ENCODE measurements at regions not wholly inside any gene's neighbourhood (a gene's known extent, or its start where the extent isn't known, plus 50 kb on each side); places are given as distances from the start of the nearest gene placed in this dataset.

- H3K27me3 Mint-ChIP-seq = peaks cover 2% of the 10 kb centered on the region
- H3K27ac Mint-ChIP-seq = no peak overlapping the region
- DNase-seq = no peak
- H3K4me3 Mint-ChIP-seq = no peak overlapping the region
- no peaks in the 10 kb centered on the region for H3K9me3 Mint-ChIP-seq
- ATAC-seq = no peak
- no peaks in the 10 kb centered on the region for H3K36me3 Mint-ChIP-seq (ENCODE audit: low read depth)
- H3K4me1 Mint-ChIP-seq = no peaks in the 10 kb centered on the region
Measured at GRCh38 chr3:115332998-115333397, 185.9 kb upstream of the ZBTB20 start.

GRCh38 chr3:115336836-115337235 lies 189.7 kb upstream of the ZBTB20 start:
- ATAC-seq = no peak
- H3K27me3 Mint-ChIP-seq = peaks cover 2% of the 10 kb centered on the region
- H3K4me1 Mint-ChIP-seq = no peaks in the 10 kb centered on the region
- no peak overlapping the region for H3K27ac Mint-ChIP-seq
- H3K4me3 Mint-ChIP-seq = no peak overlapping the region
- H3K36me3 Mint-ChIP-seq (ENCODE audit: low read depth) = no peaks in the 10 kb centered on the region
- H3K9me3 Mint-ChIP-seq = no peaks in the 10 kb centered on the region
- DNase-seq = no peak

- Mint-ChIP-seq H3K4me1 (no peaks in the 10 kb centered on the region), H3K4me3 (no peak overlapping the region), H3K36me3 (ENCODE audit: low read depth) (no peaks in the 10 kb centered on the region), H3K27ac (no peak overlapping the region), H3K27me3 (no peaks in the 10 kb centered on the region), H3K9me3 (no peaks in the 10 kb centered on the region)
- DNase-seq (no peak), ATAC-seq (no peak)
Measured at GRCh38 chr3:115340586-115340985, 193.5 kb upstream of the ZBTB20 start.

GRCh38 chr3:115341208-115341607 lies 194.1 kb upstream of the ZBTB20 start:
- ATAC-seq (peak; percentile 78), DNase-seq (no peak)
- Mint-ChIP-seq H3K4me3 (no peak overlapping the region), H3K9me3 (no peaks in the 10 kb centered on the region), H3K36me3 (ENCODE audit: low read depth) (no peaks in the 10 kb centered on the region), H3K27me3 (no peaks in the 10 kb centered on the region), H3K4me1 (no peaks in the 10 kb centered on the region), H3K27ac (no peak overlapping the region)

GRCh38 chr3:115347737-115348136 lies 200.6 kb upstream of the ZBTB20 start:
- H3K9me3 Mint-ChIP-seq = no peaks in the 10 kb centered on the region
- DNase-seq (no peak), ATAC-seq (no peak)
- H3K4me1 Mint-ChIP-seq = no peaks in the 10 kb centered on the region
- no peaks in the 10 kb centered on the region for H3K27me3 Mint-ChIP-seq
- no peak overlapping the region for H3K27ac Mint-ChIP-seq
- H3K4me3 Mint-ChIP-seq = no peak overlapping the region
- H3K36me3 Mint-ChIP-seq (ENCODE audit: low read depth) = no peaks in the 10 kb centered on the region

- ATAC-seq = no peak
- H3K36me3 Mint-ChIP-seq (ENCODE audit: low read depth) = no peaks in the 10 kb centered on the region
- H3K27ac Mint-ChIP-seq = no peak overlapping the region
- no peak for DNase-seq
- peaks cover 4% of the 10 kb centered on the region for H3K9me3 Mint-ChIP-seq
- H3K27me3 Mint-ChIP-seq = no peaks in the 10 kb centered on the region
- H3K4me1 Mint-ChIP-seq = no peaks in the 10 kb centered on the region
- H3K4me3 Mint-ChIP-seq = no peak overlapping the region
Measured at GRCh38 chr3:115348412-115348811, 201.3 kb upstream of the ZBTB20 start.

GRCh38 chr3:115348951-115349745 lies 202.1 kb upstream of the ZBTB20 start:
- DNase-seq = no peak

GRCh38 chr3:115350606-115351005 lies 203.5 kb upstream of the ZBTB20 start:
- H3K27ac Mint-ChIP-seq = no peak overlapping the region
- no peaks in the 10 kb centered on the region for H3K4me1 Mint-ChIP-seq
- H3K9me3 Mint-ChIP-seq = peaks cover 10% of the 10 kb centered on the region
- H3K4me3 Mint-ChIP-seq = no peak overlapping the region
- DNase-seq (no peak), ATAC-seq (no peak)
- H3K36me3 Mint-ChIP-seq (ENCODE audit: low read depth) = no peaks in the 10 kb centered on the region
- H3K27me3 Mint-ChIP-seq = no peaks in the 10 kb centered on the region

More at GRCh38 chr3:115348951-115349745, 202.1 kb upstream of the ZBTB20 start:
- no peak overlapping the region for H3K27ac Mint-ChIP-seq
- H3K4me3 Mint-ChIP-seq = no peak overlapping the region
- ATAC-seq = no peak
- H3K27me3 Mint-ChIP-seq = no peaks in the 10 kb centered on the region
- H3K4me1 Mint-ChIP-seq = no peaks in the 10 kb centered on the region
- no peaks in the 10 kb centered on the region for H3K36me3 Mint-ChIP-seq (ENCODE audit: low read depth)
- peaks cover 5% of the 10 kb centered on the region for H3K9me3 Mint-ChIP-seq

GRCh38 chr3:115351193-115351592 lies 204.1 kb upstream of the ZBTB20 start:
- no peak for ATAC-seq
- no peak overlapping the region for H3K4me3 Mint-ChIP-seq

GRCh38 chr3:115354010-115354409 lies 206.9 kb upstream of the ZBTB20 start:
- H3K4me1 Mint-ChIP-seq = no peaks in the 10 kb centered on the region
- H3K9me3 Mint-ChIP-seq = peaks cover 10% of the 10 kb centered on the region
- no peak overlapping the region for H3K27ac Mint-ChIP-seq
- no peak overlapping the region for H3K4me3 Mint-ChIP-seq
- no peaks in the 10 kb centered on the region for H3K36me3 Mint-ChIP-seq (ENCODE audit: low read depth)
- ATAC-seq (no peak), DNase-seq (no peak)
- no peaks in the 10 kb centered on the region for H3K27me3 Mint-ChIP-seq

More at GRCh38 chr3:115351193-115351592, 204.1 kb upstream of the ZBTB20 start:
- no peaks in the 10 kb centered on the region for H3K4me1 Mint-ChIP-seq
- no peak for DNase-seq
- H3K27me3 Mint-ChIP-seq = no peaks in the 10 kb centered on the region
- H3K36me3 Mint-ChIP-seq (ENCODE audit: low read depth) = no peaks in the 10 kb centered on the region
- H3K9me3 Mint-ChIP-seq = peaks cover 10% of the 10 kb centered on the region
- H3K27ac Mint-ChIP-seq = no peak overlapping the region

GRCh38 chr3:115357456-115357855 lies 210.4 kb upstream of the ZBTB20 start:
- Mint-ChIP-seq H3K4me1 (peaks cover 4% of the 10 kb centered on the region), H3K27ac (no peak overlapping the region), H3K4me3 (no peak overlapping the region), H3K27me3 (no peaks in the 10 kb centered on the region), H3K9me3 (peaks cover 13% of the 10 kb centered on the region), H3K36me3 (ENCODE audit: low read depth) (no peaks in the 10 kb centered on the region)
- DNase-seq (no peak), ATAC-seq (no peak)

GRCh38 chr3:115359536-115359935 lies 212.4 kb upstream of the ZBTB20 start:
- H3K27ac Mint-ChIP-seq = no peak overlapping the region
- ATAC-seq (no peak), DNase-seq (no peak)
- no peak overlapping the region for H3K4me3 Mint-ChIP-seq
- no peaks in the 10 kb centered on the region for H3K36me3 Mint-ChIP-seq (ENCODE audit: low read depth)
- H3K27me3 Mint-ChIP-seq = no peaks in the 10 kb centered on the region
- peaks cover 4% of the 10 kb centered on the region for H3K4me1 Mint-ChIP-seq
- H3K9me3 Mint-ChIP-seq = peaks cover 11% of the 10 kb centered on the region

- Mint-ChIP-seq H3K36me3 (ENCODE audit: low read depth) (no peaks in the 10 kb centered on the region), H3K27me3 (no peaks in the 10 kb centered on the region), H3K4me1 (peaks cover 4% of the 10 kb centered on the region), H3K9me3 (peaks cover 19% of the 10 kb centered on the region), H3K27ac (no peak overlapping the region), H3K4me3 (no peak overlapping the region)
- DNase-seq (no peak), ATAC-seq (no peak)
Measured at GRCh38 chr3:115361806-115362205, 214.7 kb upstream of the ZBTB20 start.

GRCh38 chr3:115363071-115363470 lies 216.0 kb upstream of the ZBTB20 start:
- Mint-ChIP-seq H3K9me3 (peaks cover 19% of the 10 kb centered on the region), H3K4me3 (no peak overlapping the region), H3K27me3 (no peaks in the 10 kb centered on the region), H3K36me3 (ENCODE audit: low read depth) (no peaks in the 10 kb centered on the region), H3K27ac (no peak overlapping the region), H3K4me1 (peaks cover 4% of the 10 kb centered on the region)
- DNase-seq (no peak), ATAC-seq (no peak)

GRCh38 chr3:115369021-115369420 lies 221.9 kb upstream of the ZBTB20 start:
- Mint-ChIP-seq H3K4me1 (no peaks in the 10 kb centered on the region), H3K9me3 (peaks cover 15% of the 10 kb centered on the region), H3K4me3 (no peak overlapping the region), H3K27ac (no peak overlapping the region), H3K27me3 (no peaks in the 10 kb centered on the region), H3K36me3 (ENCODE audit: low read depth) (no peaks in the 10 kb centered on the region)
- DNase-seq (no peak), ATAC-seq (no peak)

GRCh38 chr3:115375362-115375761 lies 228.3 kb upstream of the ZBTB20 start:
- Mint-ChIP-seq H3K27me3 (no peaks in the 10 kb centered on the region), H3K36me3 (ENCODE audit: low read depth) (no peaks in the 10 kb centered on the region), H3K27ac (no peak overlapping the region), H3K4me1 (no peaks in the 10 kb centered on the region), H3K4me3 (no peak overlapping the region), H3K9me3 (no peaks in the 10 kb centered on the region)
- DNase-seq = no peak
- no peak for ATAC-seq
